ENCODE measurements at regions not wholly inside any gene's neighbourhood (a gene's known extent, or its start where the extent isn't known, plus 50 kb on each side); places are given as distances from the start of the nearest gene placed in this dataset.

GRCh38 chr15:70420948-70421482, 323.3 kb upstream of the TLE3 start:
- no peak for DNase-seq
- Histone ChIP-seq H3K36me3 (no peaks in the 10 kb centered on the region), H3K4me1 (no peaks in the 10 kb centered on the region), H3K9me3 (no peaks in the 10 kb centered on the region), H3K27ac (no peak overlapping the region), H3K4me3 (no peak overlapping the region), H3K27me3 (no peaks in the 10 kb centered on the region)
- TF ChIP-seq, protein P1, sequence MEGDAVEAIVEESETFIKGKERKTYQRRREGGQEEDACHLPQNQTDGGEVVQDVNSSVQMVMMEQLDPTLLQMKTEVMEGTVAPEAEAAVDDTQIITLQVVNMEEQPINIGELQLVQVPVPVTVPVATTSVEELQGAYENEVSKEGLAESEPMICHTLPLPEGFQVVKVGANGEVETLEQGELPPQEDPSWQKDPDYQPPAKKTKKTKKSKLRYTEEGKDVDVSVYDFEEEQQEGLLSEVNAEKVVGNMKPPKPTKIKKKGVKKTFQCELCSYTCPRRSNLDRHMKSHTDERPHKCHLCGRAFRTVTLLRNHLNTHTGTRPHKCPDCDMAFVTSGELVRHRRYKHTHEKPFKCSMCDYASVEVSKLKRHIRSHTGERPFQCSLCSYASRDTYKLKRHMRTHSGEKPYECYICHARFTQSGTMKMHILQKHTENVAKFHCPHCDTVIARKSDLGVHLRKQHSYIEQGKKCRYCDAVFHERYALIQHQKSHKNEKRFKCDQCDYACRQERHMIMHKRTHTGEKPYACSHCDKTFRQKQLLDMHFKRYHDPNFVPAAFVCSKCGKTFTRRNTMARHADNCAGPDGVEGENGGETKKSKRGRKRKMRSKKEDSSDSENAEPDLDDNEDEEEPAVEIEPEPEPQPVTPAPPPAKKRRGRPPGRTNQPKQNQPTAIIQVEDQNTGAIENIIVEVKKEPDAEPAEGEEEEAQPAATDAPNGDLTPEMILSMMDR (IDR thresholded peaks at IDR 0.05): no peak
- TF ChIP-seq POLR2A (IDR thresholded peaks at IDR 0.05): no peak

DNA sequence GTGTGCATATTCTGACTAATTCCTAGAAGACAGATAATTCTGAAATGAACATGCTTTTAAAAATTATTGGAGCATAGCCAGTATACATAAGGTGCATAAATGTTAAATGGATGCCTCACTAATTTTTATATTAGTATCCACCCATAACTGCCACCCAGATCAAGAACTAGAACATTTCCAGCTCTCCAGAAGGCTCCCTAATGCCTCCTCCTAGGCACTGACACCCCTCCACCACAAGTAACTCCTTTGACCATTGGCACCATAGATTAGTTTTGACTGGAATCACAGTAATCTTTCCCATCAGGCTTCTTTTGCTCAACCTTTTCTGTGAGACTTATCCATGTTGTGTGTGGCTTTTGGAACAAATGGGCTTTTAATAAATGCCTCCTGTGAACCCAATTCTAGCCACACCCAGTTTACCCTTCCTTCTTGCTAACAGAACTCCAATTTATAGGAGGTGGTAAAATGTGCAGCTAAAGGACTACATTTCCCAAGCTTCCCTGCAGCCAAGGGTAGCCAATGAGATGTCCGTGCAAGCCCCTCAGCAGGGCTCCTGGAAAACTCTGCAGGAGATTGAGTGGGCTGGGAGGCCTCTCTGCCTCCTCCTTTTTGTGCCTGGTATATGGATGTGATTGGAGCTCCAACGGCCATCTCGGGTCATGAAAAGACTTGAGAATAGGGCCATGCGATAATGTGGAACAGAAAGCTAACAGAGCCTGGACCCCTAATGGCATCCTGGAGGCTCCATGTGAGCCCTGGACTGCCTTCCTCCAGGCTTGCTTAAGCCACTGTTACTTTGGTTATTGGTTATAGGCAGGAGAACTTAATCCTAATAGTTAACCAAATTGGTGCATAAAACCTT, 322.6 kb upstream of the TLE3 start:
- no peaks in the 10 kb centered on the region for H3K4me1 ChIP-seq
- no peaks in the 10 kb centered on the region for H3K27me3 ChIP-seq
- no peak for TF ChIP-seq POLR2A (IDR thresholded peaks at IDR 0.05)
- TF ChIP-seq, protein P1 (IDR thresholded peaks at IDR 0.05): no peak
- no peaks in the 10 kb centered on the region for H3K9me3 ChIP-seq
- no peaks in the 10 kb centered on the region for H3K36me3 ChIP-seq
- DNase-seq: no peak
- no peak overlapping the region for H3K4me3 ChIP-seq
- H3K27ac ChIP-seq: no peak overlapping the region

- Histone ChIP-seq H3K4me1 (no peaks in the 10 kb centered on the region), H3K36me3 (no peaks in the 10 kb centered on the region), H3K27me3 (no peaks in the 10 kb centered on the region), H3K9me3 (no peaks in the 10 kb centered on the region), H3K4me3 (no peak overlapping the region), H3K27ac (no peak overlapping the region)
- no peak for DNase-seq
- no peak for TF ChIP-seq POLR2A (IDR thresholded peaks at IDR 0.05)
- TF ChIP-seq, protein P1 (IDR thresholded peaks at IDR 0.05): no peak
These were observed 321.2 kb upstream of the TLE3 start for GRCh38 chr15:70418943-70419342.

GRCh38 chr15:70417535-70417934, 319.8 kb upstream of the TLE3 start:
- DNase-seq: no peak
- H3K27me3 ChIP-seq: no peaks in the 10 kb centered on the region
- H3K27ac ChIP-seq: no peak overlapping the region
- no peaks in the 10 kb centered on the region for H3K36me3 ChIP-seq
- H3K9me3 ChIP-seq: no peaks in the 10 kb centered on the region
- no peak for TF ChIP-seq POLR2A (IDR thresholded peaks at IDR 0.05)
- H3K4me3 ChIP-seq: no peak overlapping the region
- H3K4me1 ChIP-seq: peaks cover 0 to under 1% (median 0%) of the 10 kb centered on the region in 4 donors

GRCh38 chr15:70416829-70417228, 319.1 kb upstream of the TLE3 start:
- no peaks in the 10 kb centered on the region for H3K27me3 ChIP-seq
- H3K27ac ChIP-seq: no peak overlapping the region
- H3K4me1 ChIP-seq: peaks cover 0 to 5% (median 0%) of the 10 kb centered on the region in 4 donors
- no peak for DNase-seq
- no peak for TF ChIP-seq POLR2A (IDR thresholded peaks at IDR 0.05)
- TF ChIP-seq, protein P1 (IDR thresholded peaks at IDR 0.05): no peak
- no peak overlapping the region for H3K4me3 ChIP-seq
- H3K36me3 ChIP-seq: no peaks in the 10 kb centered on the region
- no peaks in the 10 kb centered on the region for H3K9me3 ChIP-seq

GRCh38 chr15:70415398-70415797, 317.7 kb upstream of the TLE3 start:
- TF ChIP-seq POLR2A (IDR thresholded peaks at IDR 0.05): no peak
- TF ChIP-seq, protein P1 (IDR thresholded peaks at IDR 0.05): no peak
- Histone ChIP-seq H3K9me3 (no peaks in the 10 kb centered on the region), H3K36me3 (no peaks in the 10 kb centered on the region), H3K4me1 (peaks cover 0 to 5% (median 0%) of the 10 kb centered on the region in 4 donors), H3K27ac (no peak overlapping the region), H3K27me3 (no peaks in the 10 kb centered on the region), H3K4me3 (no peak overlapping the region)
- peak in 2 of 3 donors; percentile 49 to 61 for DNase-seq
